ENCODE measurements at regions not wholly inside any gene's neighbourhood (a gene's known extent, or its start where the extent isn't known, plus 50 kb on each side); places are given as distances from the start of the nearest gene placed in this dataset.

DNA sequence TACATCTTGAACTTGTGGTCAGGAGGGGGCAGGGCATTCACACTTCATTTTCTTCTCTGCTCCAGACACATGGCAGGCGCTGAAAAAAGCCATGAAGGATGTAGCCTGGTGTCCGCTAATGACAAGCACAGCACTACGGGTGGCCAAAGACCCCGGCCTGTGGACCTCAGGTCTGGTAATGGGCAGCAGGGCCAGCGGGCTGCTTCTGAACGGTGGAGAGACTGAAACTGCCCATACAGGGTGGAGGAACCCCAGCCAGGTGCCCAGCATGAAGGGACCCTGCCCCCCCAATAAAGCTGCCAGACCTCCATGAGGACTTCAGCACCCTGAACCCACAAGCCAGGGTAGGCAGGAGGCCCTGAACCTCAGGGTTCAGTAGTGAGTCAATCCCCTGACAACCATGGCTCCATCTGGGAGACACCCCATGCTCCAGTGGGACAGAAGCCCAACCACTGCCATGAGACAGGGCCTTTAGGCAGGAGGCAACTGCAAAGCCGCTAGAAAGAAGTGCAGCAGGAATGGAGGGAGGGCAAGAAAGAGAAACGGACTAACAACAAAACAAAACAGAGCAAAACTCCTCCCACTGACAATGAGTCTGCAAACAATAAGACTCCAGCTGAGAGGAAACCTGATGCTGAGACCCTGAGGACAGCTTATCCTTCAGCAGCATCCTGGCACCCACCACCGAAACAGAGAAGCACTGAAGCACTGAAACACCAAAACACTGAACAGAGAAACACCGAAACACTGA lies 140.2 kb upstream of the PPP2R2D start:
- no peak for DNase-seq

DNA sequence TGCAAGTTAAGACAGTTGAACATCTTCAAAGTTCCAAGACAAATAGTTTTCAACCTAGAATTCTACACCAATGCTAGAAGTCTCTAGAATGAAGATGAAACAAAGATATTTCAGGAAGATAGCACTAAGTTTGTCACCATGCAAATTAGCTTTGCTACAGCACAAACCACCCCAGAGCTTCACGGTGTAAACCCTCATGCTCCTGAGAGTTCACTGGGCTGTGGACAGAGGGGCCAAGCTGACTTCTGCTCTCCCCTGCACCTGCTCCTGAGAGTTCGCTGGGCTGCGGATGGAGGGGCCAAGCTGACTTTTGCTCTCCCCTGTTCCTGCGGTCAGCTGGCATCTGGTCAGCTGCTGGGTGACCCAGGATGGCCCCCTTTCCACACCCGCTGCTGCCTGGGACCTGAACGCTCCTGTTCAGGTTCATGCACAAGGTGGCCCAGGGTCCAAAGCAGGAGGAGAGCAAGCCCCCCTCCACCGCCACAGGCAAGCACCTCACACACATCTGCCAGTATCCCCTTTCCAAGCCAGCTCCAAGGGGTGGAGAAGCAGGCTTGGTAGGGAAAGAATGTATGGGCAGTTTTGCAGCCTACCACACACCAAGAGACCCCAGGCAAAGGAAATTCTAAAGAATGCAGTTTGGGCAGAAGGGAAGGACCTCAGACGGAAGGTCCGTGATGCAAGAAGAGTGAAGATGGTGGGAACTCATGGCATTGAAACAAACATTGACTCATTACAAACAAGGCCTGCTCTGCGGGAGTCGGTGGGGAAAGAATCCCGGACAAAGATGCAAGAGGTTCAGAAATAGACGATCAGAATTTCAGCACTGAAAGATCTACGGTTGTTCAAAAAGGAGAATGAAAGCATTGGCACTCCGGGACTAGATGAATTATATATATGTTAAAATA lies 137.8 kb upstream of the PPP2R2D start:
- no peak for DNase-seq

DNA sequence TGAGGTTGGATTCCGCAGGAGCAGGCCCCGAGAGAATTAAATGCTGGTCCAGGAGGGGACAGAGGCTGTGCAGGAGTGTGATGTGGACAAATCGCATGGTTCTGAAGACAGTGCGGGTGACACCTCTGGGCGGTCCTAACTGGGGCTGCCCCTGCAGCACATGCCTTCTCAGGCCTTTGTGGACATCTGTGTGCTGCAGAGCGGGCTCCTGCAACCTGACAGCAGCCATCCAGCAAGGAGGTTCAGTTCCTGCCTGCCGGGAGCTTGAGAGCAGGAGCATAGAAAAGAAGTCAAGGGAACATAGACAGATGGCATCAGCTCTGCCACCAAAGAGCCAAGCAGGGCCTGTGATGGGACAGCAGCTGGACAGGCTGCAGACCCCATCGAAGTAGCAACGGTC lies 135.9 kb upstream of the PPP2R2D start:
- no peak for DNase-seq

DNA sequence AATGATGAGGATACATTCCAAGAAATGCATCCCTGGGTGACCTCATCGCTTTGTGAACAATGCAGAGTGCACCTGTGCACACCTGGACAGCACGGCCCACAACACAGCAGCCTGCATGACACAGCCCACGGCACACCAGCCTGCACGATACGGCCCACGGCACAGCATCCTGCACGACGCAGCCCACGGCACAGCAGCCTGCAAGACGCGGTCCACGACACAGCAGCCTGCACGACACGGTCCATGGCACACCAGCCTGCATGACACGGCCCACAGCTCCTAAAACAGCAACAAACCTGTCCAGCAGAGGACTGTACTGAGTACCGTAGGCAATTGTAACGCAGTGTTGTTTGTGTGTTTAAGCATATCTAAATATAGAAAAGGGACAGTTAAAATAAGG lies 134.7 kb upstream of the PPP2R2D start:
- DNase-seq = no peak

DNA sequence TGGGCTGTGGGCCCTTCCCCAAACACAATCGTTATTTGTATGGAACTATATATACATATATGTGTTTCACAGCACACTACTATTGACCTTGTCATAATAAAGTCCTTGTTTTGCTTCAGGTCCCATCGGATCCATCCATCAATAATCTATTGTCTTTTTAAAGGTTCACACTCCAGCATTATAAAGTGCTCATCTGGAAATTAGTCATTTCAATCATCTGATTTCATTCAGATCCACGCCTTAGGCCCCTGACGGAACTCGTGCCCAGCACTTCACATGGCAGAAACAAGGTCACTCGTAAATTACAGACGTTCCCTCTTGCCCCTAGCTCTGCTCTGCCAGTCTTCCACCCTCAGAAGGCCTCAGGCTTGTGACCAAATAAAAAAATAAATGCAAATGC lies 133.1 kb upstream of the PPP2R2D start:
- DNase-seq = no peak

DNA sequence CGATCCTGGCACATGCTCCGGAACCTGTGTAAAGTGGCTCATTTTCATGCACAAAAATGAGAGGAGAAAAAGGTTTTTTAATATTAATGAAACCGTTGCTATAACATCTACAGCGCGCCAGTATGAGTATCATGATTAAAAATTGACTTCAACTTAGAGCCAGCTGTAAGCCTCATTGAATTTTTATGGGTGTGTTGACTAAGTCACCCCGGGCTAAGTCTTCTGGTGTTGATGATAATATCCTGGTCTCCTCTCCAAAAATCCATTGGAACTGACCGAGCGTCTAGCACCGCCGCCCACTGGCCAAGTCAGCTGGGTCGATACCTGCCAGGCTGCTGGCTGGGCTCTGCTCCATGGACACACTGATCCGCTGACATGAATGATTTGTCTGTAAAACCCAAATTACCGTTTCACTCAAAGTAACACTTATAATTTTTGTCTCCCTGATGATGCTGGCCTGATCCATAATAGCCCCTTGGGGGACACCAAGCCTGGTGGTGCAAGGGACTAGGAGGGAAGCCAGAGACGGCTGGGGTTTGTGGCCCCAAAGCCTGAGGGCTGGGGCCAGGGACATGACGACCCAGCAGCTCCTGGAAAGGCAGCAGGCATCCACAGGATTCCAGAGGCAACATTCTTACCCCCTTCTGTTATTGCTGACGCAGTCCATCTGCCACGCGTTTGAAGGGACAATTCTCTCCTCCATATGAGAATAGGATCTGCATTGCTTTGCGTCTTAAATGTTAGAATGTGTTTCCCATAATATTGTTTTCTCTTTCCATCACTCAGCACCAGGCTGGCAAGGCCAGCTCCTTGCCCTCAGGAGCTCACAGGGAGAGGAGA lies 131.0 kb upstream of the PPP2R2D start:
- DNase-seq = no peak

DNA sequence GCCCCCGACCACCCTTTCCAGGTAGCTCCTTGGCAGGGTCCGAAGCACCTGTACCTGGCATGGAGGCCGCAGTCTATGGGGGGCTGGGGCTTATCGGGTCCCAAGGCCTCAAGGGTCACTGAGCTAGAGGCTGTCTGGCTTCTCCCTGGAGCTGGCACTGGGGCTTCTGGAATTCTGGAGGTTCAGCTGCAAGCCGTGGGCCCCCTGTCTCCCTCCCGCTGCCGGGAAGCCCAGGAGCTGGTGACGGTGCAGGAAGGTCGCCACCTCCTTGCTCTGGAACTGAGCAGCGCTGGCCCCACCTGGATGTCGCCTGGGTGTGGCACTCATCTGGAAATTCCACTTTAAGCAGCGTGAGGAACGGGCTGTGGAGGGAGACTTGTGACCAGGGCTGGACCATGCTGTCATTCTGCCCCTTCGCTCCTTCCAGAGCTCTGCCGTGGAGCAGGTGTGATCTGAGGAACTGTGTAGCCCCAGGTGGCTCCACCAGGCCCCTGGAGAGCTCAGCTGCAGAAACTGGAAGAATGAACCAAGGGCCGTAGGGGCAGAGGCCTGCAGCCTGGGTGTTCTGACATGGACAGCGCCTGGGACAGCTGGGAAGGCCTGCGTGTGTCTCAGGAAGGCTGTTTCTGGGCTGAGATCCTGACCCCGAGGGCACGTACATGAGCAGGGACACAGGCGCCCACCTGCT lies 129.7 kb upstream of the PPP2R2D start:
- DNase-seq = no peak

DNA sequence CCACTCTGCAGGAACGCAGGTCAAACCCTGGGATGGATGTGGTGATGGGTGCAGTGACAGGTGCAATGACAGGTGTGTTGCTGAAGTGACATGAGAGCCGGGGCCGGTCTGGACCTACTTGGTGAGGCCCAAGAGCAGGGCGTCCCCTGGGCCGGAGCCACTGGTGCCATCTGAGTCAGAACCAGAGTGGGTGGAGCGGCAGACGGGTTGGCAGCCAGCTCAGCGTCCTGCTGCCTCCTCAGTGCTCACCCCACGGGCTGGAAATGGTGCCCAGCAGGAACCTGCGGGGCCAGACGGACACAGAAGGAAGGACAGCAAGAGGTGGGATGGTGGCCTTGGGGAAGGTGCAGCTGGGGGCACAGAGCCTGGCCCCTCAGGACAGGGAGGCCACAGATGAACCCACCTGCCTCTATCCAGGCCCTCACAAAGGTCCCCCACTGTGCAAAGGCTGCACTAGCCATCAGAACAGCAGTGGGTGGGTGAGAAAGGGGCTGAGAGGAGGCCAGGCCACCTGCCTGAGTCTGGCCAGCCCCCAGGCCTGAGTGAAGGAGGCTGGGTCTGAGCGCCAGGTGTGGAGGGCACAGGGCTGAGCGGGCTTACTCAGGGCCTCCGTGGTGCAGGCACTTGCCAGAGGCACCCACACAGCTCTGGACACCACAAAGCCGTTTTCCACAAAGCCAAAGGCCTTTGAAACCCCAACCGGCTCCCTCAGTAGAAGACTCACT lies 129.0 kb upstream of the PPP2R2D start:
- no peak for DNase-seq

DNA sequence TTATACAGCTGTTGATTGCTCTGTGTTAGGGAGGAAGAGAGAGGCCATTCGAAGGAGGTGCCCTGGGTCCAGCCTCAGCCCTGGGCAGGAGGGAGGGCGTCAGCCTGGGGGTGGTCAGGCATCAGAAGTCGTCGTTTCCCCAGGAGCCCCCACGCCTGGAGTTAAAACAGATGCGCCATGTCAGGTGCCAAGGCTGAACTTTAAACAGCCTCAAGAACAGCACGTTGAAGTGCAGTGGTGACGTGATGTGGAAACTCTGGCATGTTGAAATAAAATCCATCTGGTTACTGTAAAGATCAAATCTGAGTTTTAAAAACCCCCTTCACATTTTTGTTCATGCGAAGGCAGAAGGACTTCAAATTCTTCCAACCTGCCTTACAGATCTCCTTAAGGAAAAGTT lies 128.4 kb upstream of the PPP2R2D start:
- DNase-seq = no peak

DNA sequence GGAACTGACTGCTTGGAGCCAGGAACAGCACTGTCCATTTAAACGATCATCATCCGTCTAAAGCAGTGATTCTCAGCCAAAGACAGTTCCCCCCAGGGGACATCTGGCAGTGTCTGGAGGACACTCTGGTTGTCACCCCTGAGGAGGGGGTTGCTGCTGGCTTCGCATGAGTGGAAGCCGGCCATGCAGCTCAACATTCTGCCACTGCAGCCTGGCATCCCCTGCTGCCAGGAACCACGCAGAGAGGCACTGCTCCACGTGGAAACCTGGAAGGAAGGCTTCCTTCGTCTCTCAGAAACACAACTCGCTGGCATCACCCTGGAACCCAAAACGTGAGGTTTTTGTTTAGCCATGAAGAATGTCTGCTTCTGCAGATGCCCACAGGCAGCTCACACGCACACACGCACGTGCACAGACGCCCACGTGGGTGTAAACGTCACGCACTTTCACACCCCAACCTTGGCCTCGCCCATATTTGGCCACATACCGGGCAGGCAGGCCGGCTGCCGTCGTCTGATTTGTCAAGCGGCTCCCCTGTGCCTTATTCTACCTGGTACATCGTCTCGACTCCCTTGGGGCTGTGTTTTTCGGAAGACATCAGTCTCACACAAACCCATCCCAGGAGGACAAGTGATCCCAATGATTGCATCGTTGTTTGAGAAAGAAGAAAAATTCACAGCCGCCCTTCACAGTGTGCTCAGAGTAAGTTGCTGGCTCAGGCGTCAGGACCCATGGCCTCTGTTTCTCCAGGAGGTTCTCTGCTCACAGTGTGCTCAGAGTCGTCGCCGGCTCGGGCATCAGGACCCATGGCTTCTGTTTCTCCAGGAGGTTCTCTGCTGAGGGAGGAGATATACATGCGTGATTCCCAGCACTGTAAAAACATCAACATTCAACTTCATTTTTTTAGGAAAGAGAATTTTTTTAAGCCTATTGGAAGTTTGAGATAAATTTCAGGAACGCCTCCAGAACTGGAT lies 127.2 kb upstream of the PPP2R2D start:
- DNase-seq = no peak

DNA sequence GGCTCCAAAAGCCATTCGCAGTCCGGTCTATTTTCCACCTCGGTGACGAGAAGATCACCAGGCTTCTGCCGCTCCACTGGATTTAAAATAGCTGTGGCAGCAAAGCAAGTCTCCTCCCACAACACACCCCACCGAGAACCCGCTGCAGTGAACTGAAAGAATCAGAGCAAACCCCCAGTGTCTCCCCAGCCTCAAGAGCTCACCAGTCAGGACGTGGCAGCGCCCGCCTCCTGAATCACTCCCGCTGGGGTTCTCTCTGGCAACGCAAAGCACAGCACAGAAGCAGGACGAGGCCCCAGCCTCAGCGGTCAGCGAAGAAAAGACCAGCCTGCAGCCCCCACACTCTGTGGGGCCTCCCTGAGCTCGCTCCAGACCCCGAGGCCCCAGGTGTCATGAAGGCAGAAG lies 126.1 kb upstream of the PPP2R2D start:
- no peak for DNase-seq

DNA sequence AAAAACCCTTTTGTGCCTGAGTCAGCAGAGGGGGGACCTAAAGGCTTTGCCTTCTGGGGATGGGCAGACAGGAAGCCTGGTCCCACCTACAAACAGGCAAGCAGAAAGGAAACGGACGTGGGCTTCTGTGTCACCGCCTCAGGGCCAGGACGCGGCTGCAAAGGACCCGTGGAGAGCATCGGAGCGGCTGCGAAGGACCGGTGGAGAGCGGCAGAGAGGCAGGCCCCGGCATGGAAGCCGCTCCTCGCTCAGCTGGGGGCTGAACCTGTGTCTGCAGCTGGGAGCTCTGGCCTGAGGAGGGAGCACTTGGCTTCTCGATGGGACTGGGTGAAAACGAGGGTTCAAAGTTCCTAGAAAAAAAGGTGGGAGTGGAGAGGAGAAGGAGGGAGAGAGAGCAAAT lies 125.4 kb upstream of the PPP2R2D start:
- no peak for DNase-seq

DNA sequence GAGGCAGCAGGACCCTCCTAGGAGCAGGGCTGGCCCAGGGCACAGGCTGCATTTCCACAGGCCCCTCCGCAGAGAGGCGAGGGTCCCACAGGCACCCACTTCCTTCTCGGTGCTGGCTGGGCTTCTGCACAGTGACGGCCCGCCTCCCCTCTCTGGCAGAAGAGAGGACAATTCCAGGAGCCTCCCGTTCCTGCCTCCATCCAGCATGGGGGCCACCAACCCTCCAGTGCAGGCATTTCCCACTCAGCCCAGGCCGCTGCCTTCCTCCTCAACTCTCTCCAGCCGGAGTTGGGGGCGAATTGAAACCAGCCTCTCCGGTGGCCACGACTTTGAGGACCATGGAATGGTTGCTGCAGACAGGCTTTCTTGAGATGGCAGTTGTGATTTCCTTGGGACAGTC lies 125.0 kb upstream of the PPP2R2D start:
- no peak for DNase-seq

DNA sequence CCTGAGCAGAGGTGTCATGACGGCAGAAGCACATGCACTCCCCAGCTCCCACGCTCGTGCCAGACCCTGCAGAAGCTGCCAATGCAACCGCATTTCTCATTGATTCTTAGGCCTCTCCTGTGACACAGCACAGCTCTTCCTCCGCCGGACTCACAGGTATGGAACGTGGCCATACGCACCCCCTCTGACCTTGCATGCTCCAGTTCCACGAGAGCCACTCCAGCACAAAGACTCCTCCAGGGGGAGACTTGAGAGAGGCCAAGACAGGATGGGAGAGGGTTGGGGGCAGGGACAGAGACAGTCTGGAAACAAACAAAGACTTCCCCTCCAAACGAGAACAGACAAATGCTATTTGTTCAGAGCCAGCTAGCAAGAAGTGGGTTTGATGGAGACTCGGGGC lies 124.3 kb upstream of the PPP2R2D start:
- no peak for DNase-seq

DNA sequence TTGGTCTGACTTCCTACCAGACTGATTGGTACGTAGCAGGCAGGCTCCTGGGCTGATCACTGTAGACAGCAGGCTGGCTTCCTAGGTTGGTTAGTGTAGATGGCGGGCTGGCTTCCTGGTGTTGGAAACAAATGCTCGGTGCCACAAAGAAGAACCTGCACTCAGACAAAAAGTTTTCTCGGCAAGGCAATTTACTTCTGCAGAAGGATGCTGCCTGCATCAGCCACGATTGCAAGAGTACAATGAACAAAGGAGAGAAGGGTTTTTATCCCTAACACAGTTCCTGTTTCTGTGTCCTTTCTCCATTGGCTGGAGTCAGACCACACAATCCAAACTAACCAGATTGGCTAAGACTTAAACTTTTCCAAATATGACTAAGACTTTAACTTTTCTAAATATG lies 123.6 kb upstream of the PPP2R2D start:
- DNase-seq = no peak

DNA sequence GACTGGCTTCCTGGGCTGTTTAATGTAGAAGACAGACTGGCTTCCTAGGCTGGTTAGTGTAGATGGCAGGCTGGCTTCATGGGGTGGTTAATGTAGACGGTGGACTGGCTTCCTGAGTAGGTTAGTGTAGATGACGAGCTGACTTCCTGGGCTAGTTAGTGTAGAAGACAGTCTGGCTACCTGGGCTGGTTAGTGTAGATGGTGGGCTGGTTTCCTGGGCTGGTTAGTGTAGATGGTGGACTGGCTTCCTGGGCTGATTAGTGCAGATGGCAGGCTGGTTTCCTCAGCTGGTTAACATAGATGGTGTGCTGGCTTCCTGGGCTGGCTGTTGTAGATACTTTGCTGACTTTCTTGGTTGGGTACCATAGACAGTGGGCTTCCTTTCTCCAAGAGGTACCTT lies 122.9 kb upstream of the PPP2R2D start:
- DNase-seq = no peak

DNA sequence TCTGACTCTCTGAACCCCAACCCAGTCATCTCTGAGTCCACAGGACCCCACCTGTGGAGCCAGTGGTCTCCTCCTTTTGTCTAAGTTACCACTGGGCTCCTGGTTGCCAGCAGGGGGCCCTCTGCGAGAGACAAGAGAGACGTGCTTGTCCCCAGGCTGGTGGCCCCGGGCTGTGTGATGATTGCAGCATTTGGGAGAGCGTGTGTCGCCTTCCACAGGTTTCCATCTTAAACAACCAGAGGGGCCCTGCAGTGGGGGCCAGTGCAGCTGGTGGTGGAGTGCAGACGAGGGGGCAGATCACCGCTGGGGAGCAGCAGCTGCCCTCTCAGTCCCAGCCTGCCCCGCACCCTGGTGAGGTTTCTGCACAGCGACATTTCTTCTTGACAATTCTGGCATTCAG lies 122.4 kb upstream of the PPP2R2D start:
- DNase-seq = no peak

DNA sequence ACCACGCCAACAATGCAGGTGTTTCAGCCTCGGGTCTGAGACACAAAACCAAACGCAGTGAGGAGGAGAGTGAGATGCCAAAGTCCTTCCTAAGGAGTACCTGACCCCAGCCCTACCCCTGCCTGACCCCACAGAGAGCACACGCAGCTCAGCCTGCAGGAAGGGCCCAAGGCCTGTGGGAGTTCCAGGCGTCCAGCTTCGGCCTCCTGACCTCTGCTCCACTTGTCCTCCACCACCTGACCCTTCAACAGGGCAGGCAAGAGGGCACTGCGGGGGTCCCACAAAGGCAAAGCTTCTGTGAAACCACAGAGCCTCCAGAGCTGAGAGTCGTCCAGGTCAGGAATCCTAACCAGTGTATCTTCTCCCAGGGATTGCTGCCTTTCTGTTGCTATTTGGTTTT lies 122.0 kb upstream of the PPP2R2D start:
- no peak for DNase-seq

DNA sequence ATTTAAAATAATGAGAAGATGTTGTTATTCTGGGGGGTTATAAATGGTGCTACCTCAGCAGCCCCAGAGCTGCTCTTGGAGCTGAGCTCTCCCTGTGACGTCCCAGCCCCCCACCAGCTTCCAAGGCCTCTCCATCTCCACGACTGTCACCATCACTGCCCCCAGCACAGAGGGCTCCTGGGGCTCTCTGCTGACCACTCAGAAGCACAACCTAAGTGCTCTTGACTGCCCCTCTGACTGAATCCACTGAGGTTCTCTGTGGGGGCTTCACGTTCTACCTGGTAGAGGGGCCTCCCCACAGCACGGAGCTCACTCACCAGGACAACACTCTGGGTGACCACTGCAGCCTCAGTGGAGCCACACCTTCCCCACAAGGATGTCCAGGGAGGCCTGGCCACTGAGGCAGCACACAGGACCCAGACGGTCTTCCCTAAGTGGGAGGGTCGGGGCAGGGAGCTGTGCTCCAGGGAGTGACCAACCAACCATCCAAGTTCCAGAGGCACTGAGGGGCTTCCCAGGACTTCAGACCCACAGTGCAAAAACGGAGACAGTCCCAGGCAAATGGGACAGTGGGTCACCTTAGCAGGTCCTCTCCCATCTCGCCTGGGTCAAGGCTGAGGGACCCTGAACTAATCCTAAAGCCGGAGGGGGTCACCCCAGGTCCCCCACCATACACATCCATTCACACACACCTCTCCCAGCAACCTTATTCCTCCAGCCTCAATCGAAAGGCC lies 121.0 kb upstream of the PPP2R2D start:
- DNase-seq = no peak

DNA sequence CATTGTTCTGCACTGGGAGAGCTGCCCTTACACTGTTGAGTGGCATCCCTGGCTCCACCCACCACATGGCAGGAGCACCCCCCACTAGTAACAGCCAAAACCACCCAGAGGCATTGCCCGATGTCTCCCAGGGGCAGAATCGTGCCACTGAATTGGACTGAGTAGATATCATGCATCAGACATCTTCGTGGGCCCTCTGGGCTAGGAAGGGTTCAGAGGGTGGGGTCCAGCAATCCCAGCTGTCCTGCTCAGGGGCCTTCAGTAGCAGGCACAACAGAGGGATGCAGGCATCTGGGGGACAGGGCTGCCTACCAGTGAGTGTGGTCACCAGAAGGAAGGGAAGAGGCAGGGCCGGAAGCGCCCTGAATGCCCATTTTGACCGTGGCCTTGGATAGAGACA lies 119.7 kb upstream of the PPP2R2D start:
- no peak for DNase-seq
